ENCODE measurements at regions not wholly inside any gene's neighbourhood (a gene's known extent, or its start where the extent isn't known, plus 50 kb on each side); places are given as distances from the start of the nearest gene placed in this dataset.

DNA sequence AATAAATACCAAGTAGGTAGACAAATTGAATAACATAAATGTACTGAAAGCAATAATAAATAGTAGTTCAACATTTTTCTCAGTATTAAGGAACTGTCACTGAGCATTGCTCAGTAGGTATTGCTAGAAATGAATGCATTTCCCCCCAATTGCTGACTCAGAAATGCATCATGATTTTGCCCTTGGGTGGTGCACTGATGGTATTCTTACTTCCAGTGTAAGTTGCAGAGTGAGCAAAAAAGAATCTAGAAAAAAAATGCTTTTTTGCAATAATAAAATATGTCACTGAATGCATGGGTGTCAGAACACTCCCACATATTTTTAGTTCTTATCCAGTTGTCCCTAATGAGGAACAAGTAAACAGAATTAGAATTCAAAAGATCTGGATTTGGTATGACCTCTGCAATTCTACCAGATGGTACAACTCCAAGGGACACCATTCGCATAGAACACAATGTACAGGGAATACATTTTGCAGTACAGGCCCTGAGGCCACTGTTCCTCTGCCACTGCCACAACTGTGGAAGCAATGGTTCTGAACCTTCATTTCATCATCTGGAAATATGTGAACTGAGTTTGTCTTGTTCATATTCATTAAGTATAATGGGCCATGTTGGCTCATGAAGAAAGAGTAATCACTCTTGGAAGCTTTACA is 78.0 kb downstream of the ATP6V1G3 start:
- H3K4me2 ChIP-seq (ENCODE audit: insufficient read depth, insufficient read length, low read length): no peak overlapping the region
- no peak overlapping the region for H3K18ac ChIP-seq (ENCODE audit: insufficient read length, low read depth, low read length)
- no peak overlapping the region for H4K8ac ChIP-seq (replicated peaks; ENCODE audit: insufficient read length, low read depth, low read length)
- no peak overlapping the region for H4K91ac ChIP-seq (ENCODE audit: insufficient read length, low read depth, low read length)
- H3K4ac ChIP-seq (ENCODE audit: low read depth, low read length): no peak overlapping the region
- Mint-ChIP-seq H3K9me3 (no peaks in the 10 kb centered on the region), H3K4me3 (no peak overlapping the region), H3K27me3 (ENCODE audit: low read depth) (no peaks in the 10 kb centered on the region), H3K27ac (no peak overlapping the region), H3K36me3 (ENCODE audit: insufficient read depth in 1 of 3, low read depth in 3 of 3) (no peaks in the 10 kb centered on the region), H3K4me1 (no peaks in the 10 kb centered on the region)
- no peak overlapping the region for H3T11ph ChIP-seq (ENCODE audit: low read length)
- no peak overlapping the region for H2BK120ac ChIP-seq (ENCODE audit: low read depth, low read length, poor library complexity, severe bottlenecking)
- no peak overlapping the region for H3K14ac ChIP-seq (ENCODE audit: insufficient read depth, low read length)
- H3K23me2 ChIP-seq (ENCODE audit: insufficient read length, low read depth, low read length, poor library complexity, severe bottlenecking): no peaks in the 10 kb centered on the region
- no peaks in the 10 kb centered on the region for H3K79me2 ChIP-seq (ENCODE audit: insufficient read depth, low read length)
- H3K23ac ChIP-seq (ENCODE audit: insufficient read length, low read depth, low read length): no peak overlapping the region
- DNase-seq: no peak
- no peak overlapping the region for H3K9ac ChIP-seq (ENCODE audit: extremely low read depth, insufficient read length, low read length)
- H3K27ac ChIP-seq (ENCODE audit: insufficient read length, low read depth, low read length): no peak overlapping the region
- no CpG with 5 or more reads among the region's 1 CpG for WGBS (ENCODE audit: extremely low coverage, insufficient read length, low lambda C conversion rate)
- no peak overlapping the region for H3K56ac ChIP-seq (ENCODE audit: insufficient read length, low read depth, low read length)
- H2BK15ac ChIP-seq (ENCODE audit: low read depth, low read length): no peak overlapping the region
- no peak overlapping the region for H2AFZ ChIP-seq (ENCODE audit: low read length)
- H3K79me1 ChIP-seq (ENCODE audit: insufficient read depth, low read depth, low read length, poor library complexity, severe bottlenecking): no peaks in the 10 kb centered on the region
- H2BK12ac ChIP-seq (ENCODE audit: insufficient read length, low read depth, low read length): no peak overlapping the region
- no peak overlapping the region for H2BK5ac ChIP-seq (ENCODE audit: insufficient read length, low read length)
- H3K27me3 ChIP-seq (ENCODE audit: insufficient read depth, low read length): no peaks in the 10 kb centered on the region
- no peaks in the 10 kb centered on the region for H3K9me3 ChIP-seq (ENCODE audit: control insufficient read depth, low read depth, low read length)
- no peaks in the 10 kb centered on the region for H4K20me1 ChIP-seq (ENCODE audit: control insufficient read depth, insufficient read depth, insufficient read length)
- no peaks in the 10 kb centered on the region for H3K4me1 ChIP-seq (ENCODE audit: insufficient read depth, low read length)
- no peak overlapping the region for H2BK20ac ChIP-seq (ENCODE audit: low read depth, low read length, poor library complexity, severe bottlenecking)
- TF ChIP-seq, protein P1, sequence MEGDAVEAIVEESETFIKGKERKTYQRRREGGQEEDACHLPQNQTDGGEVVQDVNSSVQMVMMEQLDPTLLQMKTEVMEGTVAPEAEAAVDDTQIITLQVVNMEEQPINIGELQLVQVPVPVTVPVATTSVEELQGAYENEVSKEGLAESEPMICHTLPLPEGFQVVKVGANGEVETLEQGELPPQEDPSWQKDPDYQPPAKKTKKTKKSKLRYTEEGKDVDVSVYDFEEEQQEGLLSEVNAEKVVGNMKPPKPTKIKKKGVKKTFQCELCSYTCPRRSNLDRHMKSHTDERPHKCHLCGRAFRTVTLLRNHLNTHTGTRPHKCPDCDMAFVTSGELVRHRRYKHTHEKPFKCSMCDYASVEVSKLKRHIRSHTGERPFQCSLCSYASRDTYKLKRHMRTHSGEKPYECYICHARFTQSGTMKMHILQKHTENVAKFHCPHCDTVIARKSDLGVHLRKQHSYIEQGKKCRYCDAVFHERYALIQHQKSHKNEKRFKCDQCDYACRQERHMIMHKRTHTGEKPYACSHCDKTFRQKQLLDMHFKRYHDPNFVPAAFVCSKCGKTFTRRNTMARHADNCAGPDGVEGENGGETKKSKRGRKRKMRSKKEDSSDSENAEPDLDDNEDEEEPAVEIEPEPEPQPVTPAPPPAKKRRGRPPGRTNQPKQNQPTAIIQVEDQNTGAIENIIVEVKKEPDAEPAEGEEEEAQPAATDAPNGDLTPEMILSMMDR (conservative IDR thresholded peaks at IDR 0.05): no peak
- no peak overlapping the region for H2AK5ac ChIP-seq (ENCODE audit: insufficient read length, low read length)
- no peak overlapping the region for H4K5ac ChIP-seq (ENCODE audit: insufficient read length, low read depth, low read length)
